ENCODE measurements at regions not wholly inside any gene's neighbourhood (a gene's known extent, or its start where the extent isn't known, plus 50 kb on each side); places are given as distances from the start of the nearest gene placed in this dataset.

DNA sequence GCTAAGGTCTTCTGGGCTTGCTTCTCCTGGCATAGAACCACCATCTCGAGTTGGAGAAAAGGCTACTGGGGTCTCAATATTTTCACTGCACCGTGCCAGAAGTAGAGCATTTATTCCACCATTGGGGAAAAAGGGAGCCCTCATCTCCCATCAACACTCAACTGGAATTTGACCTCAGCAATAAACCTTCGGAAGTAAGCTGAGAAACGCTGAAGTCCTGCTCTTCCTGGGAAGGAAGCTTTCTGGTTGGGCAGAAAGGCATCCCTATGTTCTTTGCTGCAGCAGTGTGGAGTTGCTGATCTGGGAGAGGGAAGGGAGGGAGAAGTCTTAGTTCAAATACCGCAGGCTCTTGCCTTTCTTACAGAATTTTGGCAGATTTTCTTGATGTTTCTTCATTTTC is 368.8 kb downstream of the NUP35 start:
- no peak for TF ChIP-seq EZH2 (IDR thresholded peaks at IDR 0.05; ENCODE audit: insufficient read depth, poor library complexity, severe bottlenecking)
- TF ChIP-seq EZH2phosphoT487 (IDR thresholded peaks at IDR 0.05; ENCODE audit: insufficient read depth, low read depth): no peak

All from GM23248 (cell line).